GM18511 (cell line): ENCODE measurements at regions not wholly inside any gene's neighbourhood (a gene's known extent, or its start where the extent isn't known, plus 50 kb on each side); places are given as distances from the start of the nearest gene placed in this dataset.
"Not testable (repeated sequence)": the region's sequence is repeated elsewhere in the genome, so short reads cannot be mapped to it uniquely, and the experiment has no call there.

Experiments used
- ATAC-seq: cut with Tn5 transposase; IDR thresholded peaks from one replicate; pipeline ENCODE4 v1.9.1; 2021; ENCODE audit warnings: mild to moderate bottlenecking, moderate library complexity; ENCODE audit not compliant: unreplicated experiment

GRCh38 chr17:63171428-63172393, 205.7 kb downstream of the TANC2 start:
- no peak for ATAC-seq

GRCh38 chr17:63173450-63173849, 207.4 kb downstream of the TANC2 start:
- ATAC-seq: no peak

- no peak for ATAC-seq
These were observed 207.9 kb downstream of the TANC2 start for GRCh38 chr17:63173903-63174302.

- ATAC-seq: no peak
These were observed 212.5 kb downstream of the TANC2 start for GRCh38 chr17:63178530-63178929.

- ATAC-seq: no peak
These were observed 215.8 kb downstream of the TANC2 start for GRCh38 chr17:63181856-63182255.

GRCh38 chr17:63185420-63185819, 219.4 kb downstream of the TANC2 start:
- ATAC-seq: no peak

- ATAC-seq: no peak
These were observed 223.0 kb downstream of the TANC2 start for GRCh38 chr17:63189082-63189481.

- ATAC-seq: no peak
These were observed 223.9 kb downstream of the TANC2 start for GRCh38 chr17:63189930-63190329.

- ATAC-seq: no peak
These were observed 224.9 kb downstream of the TANC2 start for GRCh38 chr17:63190821-63191370.

- ATAC-seq: no peak
These were observed 225.6 kb downstream of the TANC2 start for GRCh38 chr17:63191610-63192009.

GRCh38 chr17:63193827-63194226, 227.8 kb downstream of the TANC2 start:
- ATAC-seq: no peak

- no peak for ATAC-seq
These were observed 230.8 kb downstream of the TANC2 start for GRCh38 chr17:63196772-63197335.

GRCh38 chr17:63203652-63204051, 237.6 kb downstream of the TANC2 start:
- no peak for ATAC-seq

GRCh38 chr17:63221939-63222338, 224.2 kb downstream of the CYB561 start:
- ATAC-seq: no peak

- no peak for ATAC-seq
These were observed 223.5 kb downstream of the CYB561 start for GRCh38 chr17:63222655-63223054.

GRCh38 chr17:63223212-63223911, 222.7 kb downstream of the CYB561 start:
- no peak for ATAC-seq

GRCh38 chr17:63224644-63225043, 221.5 kb downstream of the CYB561 start:
- ATAC-seq: no peak

GRCh38 chr17:63226720-63227119, 219.4 kb downstream of the CYB561 start:
- not testable (repeated sequence) for ATAC-seq

GRCh38 chr17:63231015-63231620, 215.0 kb downstream of the CYB561 start:
- not testable (repeated sequence) for ATAC-seq

GRCh38 chr17:63232565-63233310, 213.4 kb downstream of the CYB561 start:
- no peak for ATAC-seq
